ENCODE measurements at regions not wholly inside any gene's neighbourhood (a gene's known extent, or its start where the extent isn't known, plus 50 kb on each side); places are given as distances from the start of the nearest gene placed in this dataset.
A peak's percentile ranks its signal among the peaks of the same experiment; 100 is the strongest.

DNA sequence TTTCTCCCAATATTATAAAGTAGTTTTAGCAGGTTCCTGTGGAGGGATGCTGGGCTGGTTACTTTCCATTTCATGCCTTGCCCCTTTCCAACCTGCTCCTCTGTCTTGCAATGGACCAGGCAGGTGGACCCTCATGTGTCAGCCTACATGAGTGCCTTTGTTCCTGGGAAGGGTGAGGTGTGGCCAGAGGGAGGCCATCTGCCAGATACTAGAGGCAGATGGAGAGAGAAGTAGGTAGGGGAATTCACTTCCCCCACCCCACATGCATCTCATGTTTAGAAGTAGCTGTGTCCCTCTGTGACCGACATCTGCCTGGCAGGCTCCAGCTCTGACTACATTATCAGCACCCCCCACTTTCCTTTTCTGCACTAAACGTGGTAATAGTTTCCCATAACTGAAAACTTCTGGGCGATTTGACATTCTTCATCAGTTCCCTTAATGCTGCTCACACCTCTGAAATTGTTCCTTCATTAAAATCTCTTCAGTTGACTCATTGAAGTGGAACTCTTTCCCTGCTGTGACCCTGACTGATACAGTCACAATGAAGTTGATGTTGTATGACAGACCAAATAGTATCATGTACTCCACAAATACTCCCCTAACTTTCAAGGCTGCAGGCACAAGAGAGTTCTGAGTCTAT lies 396.3 kb upstream of the FZD8 start:
- peak; percentile 1 for DNase-seq (ENCODE audit: low read depth)
- TF ChIP-seq, protein P1, sequence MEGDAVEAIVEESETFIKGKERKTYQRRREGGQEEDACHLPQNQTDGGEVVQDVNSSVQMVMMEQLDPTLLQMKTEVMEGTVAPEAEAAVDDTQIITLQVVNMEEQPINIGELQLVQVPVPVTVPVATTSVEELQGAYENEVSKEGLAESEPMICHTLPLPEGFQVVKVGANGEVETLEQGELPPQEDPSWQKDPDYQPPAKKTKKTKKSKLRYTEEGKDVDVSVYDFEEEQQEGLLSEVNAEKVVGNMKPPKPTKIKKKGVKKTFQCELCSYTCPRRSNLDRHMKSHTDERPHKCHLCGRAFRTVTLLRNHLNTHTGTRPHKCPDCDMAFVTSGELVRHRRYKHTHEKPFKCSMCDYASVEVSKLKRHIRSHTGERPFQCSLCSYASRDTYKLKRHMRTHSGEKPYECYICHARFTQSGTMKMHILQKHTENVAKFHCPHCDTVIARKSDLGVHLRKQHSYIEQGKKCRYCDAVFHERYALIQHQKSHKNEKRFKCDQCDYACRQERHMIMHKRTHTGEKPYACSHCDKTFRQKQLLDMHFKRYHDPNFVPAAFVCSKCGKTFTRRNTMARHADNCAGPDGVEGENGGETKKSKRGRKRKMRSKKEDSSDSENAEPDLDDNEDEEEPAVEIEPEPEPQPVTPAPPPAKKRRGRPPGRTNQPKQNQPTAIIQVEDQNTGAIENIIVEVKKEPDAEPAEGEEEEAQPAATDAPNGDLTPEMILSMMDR (IDR thresholded peaks at IDR 0.05; ENCODE audit: insufficient read depth, low read depth, low read length, missing control alignments), result no peak
- H3K4me3 ChIP-seq (ENCODE audit: low read depth, low read length), result no peak overlapping the region

DNA sequence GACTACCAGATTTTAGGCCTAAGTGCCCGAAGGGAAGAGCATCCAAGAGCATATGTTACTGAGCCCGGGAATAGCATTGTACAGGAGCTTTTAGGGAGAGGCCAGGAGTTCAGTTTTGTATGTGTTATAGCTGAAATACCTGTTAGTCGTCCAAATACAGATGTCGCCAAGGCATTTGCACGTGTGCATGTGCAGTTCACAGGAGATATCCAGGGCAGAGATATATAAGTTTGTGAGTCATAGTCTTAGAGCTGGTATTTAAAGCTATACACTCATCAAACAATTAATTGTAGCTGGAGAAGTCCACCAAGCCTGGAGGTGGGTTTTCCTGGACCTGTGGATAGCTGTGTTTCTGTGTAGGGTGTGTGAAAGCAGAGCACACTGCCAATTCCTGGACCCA lies 394.0 kb upstream of the FZD8 start:
- H3K4me3 ChIP-seq (ENCODE audit: low read depth, low read length), result no peak overlapping the region
- DNase-seq (ENCODE audit: low read depth), result no peak
- TF ChIP-seq, protein P1 (IDR thresholded peaks at IDR 0.05; ENCODE audit: insufficient read depth, low read depth, low read length, missing control alignments), result no peak

DNA sequence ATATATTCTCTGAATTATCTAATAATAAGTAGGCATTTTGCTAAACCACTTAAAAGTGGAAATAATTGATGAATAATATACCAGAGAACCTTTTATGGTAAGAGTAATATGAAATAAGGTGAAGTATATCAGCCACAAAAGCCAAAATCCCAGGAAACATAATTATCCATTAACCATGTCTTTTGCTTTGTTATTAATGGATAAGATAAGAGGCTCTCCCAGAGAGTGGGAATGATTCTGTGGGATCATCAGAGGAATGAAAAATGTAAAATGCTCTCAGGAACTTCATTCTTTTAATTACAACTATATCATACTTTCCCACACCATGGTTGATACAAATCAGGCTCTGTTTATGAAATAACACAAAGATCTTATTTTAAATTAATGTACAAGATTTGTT lies 391.7 kb upstream of the FZD8 start:
- no peak overlapping the region for H3K4me3 ChIP-seq (ENCODE audit: low read depth, low read length)
- no peak for DNase-seq (ENCODE audit: low read depth)
- TF ChIP-seq, protein P1 (IDR thresholded peaks at IDR 0.05; ENCODE audit: insufficient read depth, low read depth, low read length, missing control alignments), result no peak

DNA sequence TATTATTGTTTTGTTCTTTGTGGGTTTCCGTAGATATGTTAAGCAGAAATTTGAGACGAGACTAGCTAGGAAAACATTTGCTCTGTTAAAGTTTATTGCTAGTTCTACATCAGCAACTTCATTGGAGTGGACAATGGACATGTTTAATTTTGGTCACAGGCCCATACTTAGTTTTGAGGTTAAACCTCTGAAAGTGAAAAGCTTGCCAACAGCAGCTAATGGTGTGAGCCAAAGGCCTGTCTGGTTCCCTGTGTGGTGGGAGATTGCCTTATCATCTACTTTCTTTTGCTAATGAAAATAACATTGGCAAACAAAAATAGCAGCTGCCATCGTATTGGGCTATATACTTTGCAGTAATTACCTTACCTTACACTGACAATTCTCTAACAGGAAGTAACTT lies 388.4 kb upstream of the FZD8 start:
- no peak overlapping the region for H3K4me3 ChIP-seq (ENCODE audit: low read depth, low read length)
- DNase-seq (ENCODE audit: low read depth), result peak; percentile 5
- TF ChIP-seq, protein P1 (IDR thresholded peaks at IDR 0.05; ENCODE audit: insufficient read depth, low read depth, low read length, missing control alignments), result no peak

DNA sequence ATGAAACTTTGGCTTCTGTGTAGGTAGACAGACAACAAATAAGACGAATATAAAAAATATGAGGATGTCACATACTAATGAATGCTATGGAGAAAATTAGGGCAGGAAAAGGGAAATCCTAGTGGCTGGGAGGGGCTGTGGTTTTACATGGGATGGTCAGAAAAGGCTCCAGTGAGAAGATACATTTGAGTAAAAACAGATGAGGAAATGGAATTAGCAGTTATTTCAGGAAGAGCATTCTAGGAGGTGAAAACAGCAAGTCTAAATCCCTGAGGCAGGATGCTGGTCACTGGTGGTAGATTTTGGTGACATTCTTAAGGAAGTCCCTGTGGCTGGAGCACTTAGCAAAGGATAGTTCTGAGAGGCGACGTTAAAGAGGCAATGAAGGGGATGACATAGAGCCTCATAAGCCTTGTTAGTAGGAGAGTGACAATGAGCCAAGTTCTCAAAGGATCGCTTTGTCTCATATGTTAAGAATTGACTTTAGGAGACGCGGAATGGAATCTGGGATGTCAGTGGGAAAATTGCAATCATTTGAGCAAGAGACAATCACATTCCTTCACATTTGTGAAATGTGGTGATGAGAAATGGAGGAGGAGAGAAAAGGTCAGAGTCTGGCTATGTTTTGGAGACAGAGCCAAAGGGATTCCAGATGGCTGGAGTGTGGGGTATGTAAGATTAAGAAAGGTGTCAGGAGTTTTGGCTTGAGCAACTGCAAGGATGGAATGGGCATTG lies 384.7 kb upstream of the FZD8 start:
- TF ChIP-seq, protein P1 (IDR thresholded peaks at IDR 0.05; ENCODE audit: insufficient read depth, low read depth, low read length, missing control alignments), result no peak

DNA sequence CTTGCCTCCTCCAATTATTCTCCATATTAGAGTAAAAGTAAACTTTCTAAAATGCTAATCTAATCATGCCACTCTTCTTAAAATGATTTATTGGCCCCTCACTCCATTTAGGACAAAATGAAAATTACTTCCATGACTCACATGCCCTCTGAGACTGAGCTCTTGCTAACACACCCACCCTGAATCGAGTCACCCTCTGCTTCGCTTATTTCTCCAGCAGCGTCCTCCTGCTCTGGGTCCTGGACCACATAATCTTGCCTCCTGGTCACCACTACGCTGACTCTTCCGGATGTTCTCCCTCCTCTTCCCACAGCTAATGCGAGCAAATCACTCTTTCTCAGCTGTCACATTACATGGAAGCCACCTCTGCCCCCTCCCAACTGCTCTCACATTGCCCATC lies 384.0 kb upstream of the FZD8 start:
- TF ChIP-seq, protein P1 (IDR thresholded peaks at IDR 0.05; ENCODE audit: insufficient read depth, low read depth, low read length, missing control alignments), result no peak
- no peak overlapping the region for H3K4me3 ChIP-seq (ENCODE audit: low read depth, low read length)
- no peak for DNase-seq (ENCODE audit: low read depth)

More for the DNA sequence above, 384.7 kb upstream of the FZD8 start:
- no peak overlapping the region for H3K4me3 ChIP-seq (ENCODE audit: low read depth, low read length)
- no peak for DNase-seq (ENCODE audit: low read depth)
